Activated CD4-positive, alpha-beta T cell treated with anti-CD3 and anti-CD28 coated beads, Interleukin-2, amount 50 U/mL, for 48 hours (primary cell): ENCODE measurements at regions not wholly inside any gene's neighbourhood (a gene's known extent, or its start where the extent isn't known, plus 50 kb on each side); places are given as distances from the start of the nearest gene placed in this dataset.
"Not testable (repeated sequence)": the region's sequence is repeated elsewhere in the genome, so short reads cannot be mapped to it uniquely, and the experiment has no call there.

Source experiments
- DNase-seq, 2 experiments: peaks; one replicate each; pipeline ENCODE4 v3.0.0-alpha.2; 2020

DNA sequence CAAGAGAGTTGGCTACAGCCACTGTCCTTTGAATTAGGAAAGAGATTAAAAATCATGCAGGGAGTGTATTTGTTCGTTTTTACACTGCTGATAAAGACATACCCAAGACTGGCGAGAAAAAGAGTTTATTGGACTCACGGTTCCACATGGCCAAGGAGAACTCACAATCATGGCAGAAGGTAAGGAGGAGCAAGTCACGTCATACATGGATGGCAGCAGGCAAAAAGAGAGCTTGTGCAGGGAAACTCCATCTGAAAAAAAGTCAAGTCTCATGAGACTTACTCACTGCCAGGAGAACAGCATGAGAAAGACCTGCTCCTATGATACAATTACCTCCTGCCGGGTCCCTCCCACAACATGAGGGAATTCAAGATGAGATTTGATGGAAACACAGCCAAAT, 1595.2 kb downstream of the KCNT2 start:
- DNase-seq = no peak

DNA sequence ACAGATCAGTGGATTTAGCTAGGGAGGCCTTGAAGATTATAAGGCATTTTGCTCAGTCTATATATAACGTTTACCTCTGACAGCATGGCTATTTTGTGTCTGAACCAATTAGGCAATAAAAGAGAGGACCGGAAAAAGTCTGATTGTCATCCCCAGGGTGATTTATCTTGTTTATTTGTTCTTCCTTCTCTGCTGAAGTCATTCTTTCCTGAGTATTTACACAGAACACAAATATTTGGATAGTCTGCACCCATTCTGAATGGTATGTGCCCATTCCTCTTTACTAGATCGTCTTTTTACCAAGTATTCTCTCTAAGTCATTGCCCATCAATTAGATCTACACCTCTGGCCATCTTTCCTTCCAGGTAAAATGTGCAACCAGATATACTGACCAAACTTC, 1602.9 kb downstream of the KCNT2 start:
- no peak for DNase-seq

DNA sequence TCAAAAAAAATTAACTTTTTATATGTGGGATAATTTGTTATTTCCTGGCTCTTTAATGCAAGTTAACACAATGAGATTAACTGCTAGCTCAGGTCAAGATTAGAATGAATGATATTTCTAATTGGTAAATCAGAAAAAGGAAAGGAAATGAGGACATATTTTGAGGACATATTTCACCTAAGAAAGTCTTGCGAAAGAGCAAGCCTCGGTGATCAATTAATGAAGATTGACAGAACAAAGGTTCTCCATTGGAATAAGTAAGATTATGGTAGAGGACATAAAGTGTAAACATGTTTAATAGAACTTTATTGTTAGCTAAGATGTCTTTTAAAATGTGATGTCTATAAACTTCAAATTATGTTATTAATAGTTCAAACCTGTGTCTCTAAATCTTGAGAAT, 1617.8 kb downstream of the KCNT2 start:
- DNase-seq = no peak

DNA sequence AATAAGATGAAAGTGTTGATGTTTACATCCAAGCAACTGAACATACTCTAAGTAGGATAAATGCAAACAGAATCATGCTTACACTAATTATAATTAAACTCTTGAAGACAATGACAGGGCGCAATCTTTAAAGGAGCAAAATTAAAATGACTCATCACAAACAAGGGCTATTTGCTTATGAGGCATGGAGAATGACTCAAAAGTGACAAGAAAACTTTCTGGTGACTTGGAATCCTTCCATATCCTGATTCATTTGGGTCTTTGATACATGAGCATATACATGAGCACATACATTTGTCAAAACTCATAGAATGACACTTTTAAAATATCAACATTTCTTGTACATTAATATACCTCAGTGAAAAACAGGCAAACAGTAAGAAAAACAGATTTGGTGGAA, 1632.3 kb downstream of the KCNT2 start:
- DNase-seq = no peak

DNA sequence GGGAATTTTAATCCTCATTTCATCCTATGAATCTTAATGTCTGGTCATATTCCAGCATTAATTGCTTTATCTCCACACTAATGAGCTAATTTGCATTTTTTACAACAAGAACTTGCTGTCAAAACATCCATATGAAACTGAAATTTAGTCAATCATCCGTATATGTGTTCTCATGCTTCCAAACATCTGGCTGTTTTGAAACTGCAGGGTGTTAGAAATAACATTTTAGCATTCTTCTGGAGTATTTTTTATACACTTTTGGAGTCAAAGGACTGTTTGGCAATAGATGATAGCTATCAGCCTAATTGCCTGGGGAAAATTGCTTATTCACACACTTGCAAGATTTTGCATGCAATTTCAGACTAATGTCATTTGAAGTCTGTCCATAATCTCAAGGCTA, 1639.3 kb downstream of the KCNT2 start:
- no peak for DNase-seq

DNA sequence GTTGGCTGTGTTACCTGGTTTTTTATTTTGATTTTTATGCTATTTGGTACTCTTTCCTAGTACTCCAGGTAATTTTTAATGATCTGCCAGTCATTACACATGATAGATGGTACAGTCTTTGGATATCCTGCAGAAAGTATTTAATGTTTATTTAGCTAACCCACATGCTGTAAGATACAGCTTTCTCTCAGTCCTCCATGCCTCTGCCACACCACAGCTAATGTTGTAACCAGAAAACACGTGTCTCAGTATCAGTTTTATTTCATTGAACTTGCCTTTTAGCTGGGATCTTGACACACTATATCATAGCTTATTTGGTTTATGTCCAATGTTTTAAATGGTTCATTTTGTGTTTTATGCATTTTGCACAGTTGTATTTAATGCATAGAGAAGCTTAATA, 1648.4 kb downstream of the KCNT2 start:
- DNase-seq = no peak

DNA sequence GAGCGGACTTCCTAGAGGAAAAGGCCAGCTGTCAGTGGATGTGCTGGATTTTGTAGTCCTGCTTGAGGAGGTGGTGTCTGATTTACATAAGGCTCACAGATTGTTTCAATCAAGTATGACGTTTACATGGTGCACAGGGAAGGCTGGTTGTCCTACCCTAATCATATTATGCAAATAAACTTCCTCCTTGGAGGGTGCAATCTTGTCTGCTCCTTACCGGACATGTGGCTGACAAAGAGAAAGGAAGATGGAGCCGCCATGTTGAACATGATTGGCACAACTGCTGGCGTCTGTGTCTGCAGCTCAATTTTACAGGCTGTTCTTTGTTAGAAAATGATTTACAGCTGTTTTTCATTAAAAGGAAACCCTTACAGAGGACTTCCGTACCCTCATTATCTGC, 1656.1 kb downstream of the KCNT2 start:
- no peak for DNase-seq

DNA sequence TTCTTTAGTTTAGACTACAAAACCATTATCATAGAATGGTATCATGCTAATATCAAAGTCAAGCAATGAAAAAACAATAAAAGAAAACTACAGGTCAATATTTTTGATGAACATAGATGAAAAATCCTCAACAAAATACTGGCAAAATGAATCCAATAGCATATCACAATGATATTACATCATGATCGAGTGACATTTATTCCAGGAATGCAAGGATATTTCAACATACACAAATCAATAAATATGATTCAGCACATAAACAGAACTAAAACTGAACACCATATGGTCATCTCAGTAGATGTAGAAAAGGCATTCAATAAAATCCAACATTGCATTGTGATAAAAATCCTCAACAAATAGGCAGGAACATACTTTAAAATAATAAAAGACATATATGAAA, 1657.7 kb downstream of the KCNT2 start:
- DNase-seq = no peak

DNA sequence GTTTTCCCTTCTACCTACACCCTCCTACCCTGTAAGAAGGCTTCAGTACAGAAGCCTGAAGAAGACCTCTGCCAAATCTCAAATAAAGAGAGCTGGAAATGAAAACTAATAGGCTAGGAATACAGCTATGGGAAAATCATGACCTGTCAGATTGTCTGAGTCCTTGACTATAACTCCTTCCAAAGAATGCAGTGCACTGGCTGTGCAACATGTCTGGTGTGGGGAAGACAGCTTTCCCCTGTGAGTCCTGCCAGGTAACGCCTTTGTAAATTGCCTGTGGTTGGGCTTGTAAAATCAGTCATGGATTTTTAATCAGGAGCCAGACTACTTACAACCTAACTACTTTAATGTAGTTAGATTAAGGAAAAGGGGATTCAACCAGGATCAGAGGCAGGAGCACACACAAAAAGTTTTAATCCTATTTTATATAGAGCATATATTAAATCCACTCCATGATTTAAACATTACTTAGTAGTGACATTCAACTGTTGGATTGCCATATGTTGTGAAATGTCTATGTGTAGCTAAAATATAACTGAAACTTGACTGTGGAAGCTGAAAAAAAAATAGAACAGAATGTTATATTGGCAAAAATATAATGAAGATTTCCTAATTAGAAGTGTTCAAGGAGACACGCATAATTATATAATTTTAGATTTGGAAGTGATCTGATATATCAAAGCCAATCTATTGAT, 1667.8 kb downstream of the KCNT2 start:
- no peak for DNase-seq

DNA sequence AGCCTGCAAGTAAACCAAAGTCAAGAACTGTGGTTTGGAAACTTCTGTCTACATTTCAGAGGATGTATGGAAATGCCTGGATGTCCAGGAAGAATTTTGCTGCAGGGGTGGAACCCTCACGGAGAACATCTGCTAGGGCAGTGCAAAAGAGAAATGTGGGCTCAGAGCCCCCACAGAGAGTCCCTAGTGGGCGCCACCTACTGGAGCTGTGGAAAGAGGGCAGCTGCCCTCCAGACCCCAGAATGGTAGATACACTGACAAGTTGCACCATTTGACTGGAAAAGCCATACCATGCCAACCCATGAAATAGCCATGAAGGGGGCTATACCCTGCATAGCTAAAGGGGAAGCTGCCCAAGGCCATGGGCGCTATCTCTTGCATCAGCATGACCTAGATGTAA, 1672.4 kb downstream of the KCNT2 start:
- DNase-seq = no peak

DNA sequence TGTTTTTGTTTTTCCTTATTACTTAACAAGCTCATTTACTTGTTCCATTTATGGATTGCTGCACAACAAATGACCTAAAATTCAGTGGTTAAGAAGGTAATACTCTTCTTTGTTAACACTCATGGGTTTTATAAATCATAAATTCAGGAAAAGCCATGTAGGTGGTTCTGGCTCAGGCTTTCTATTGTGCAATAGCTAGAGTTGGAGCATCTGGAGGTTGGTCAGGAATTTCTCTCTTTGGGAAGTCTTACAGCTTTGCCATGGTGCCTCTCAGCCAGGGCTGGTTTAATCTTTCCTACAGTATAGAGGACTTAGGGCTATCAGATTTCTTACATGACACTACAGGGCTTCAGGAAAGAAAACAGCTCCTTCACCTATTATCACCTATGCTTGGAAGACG, 1677.1 kb downstream of the KCNT2 start:
- DNase-seq = no peak

DNA sequence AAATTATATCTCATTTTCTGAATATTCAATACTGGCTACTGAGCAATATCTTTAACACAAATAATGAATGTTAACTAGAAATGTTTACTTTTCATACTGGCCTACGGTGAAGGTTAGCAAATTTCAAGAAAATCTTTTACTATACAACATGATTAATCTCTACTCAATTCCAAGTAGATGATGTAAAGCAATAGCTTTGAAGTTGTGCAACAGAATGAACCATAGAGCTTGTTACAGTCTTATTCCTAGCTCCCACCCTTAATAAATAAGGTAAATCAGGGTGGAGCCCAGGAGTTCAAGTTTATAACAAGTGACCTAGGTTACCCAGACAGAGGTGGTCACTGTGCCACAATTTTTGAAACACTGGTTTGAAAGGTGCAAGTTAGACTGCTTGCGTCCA, 1678.1 kb downstream of the KCNT2 start:
- DNase-seq = no peak

DNA sequence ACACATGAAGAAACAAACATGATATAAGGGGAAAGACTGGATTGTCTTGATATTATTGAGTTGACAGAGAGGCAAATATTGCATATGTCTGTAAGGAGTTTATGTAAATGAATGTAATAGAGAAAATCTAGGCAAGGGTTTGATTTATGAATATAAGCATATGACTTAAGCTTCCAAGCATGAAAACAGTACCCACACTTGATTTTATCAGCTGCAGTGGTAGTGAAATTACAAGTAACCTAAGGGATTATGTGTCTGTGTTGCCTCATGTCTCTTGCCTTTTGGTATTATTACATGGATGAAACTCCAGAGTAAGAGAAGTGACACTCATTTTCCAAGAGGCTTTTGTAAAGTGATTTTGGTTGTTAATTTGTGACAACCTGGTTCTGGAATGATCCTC, 1678.9 kb downstream of the KCNT2 start:
- no peak for DNase-seq

DNA sequence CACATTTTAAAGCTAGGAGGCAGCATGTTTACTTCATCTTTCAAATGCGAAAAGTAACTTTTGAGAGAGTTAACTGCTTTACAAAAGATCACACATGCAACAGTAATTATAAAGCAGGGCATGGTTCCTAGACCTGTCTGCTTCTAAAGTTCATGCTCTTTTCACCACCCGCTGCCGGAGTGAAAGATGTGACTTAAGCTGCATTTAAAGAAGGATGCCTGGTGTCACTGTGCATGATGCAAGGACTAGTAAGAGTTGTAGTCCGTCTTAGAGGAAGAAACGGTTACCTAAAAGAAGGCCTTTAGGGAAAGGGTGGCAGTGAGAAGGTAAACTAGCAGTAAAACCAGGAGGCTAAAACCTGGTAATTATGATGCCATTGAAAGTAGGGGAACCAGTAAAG, 1689.1 kb downstream of the KCNT2 start:
- DNase-seq = no peak

DNA sequence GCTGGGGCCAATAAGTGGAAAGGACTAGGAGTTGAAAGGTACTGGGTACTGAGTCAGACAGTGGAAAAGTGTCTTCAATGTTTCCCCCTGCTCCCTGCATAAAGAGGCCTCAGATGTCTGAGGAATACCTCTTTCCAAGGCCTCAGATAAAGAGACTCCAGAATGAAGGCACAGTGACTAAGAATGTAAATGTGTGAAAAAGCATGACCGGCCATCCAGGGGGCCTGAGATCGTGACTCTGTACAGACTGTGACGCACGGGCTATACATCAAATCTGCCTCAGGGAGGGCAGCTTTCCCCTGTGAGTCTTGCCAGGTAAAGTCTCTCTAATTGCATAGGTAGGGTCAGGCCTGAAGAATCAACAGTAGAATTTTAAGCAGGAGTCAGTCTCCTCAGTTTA, 1690.5 kb downstream of the KCNT2 start:
- DNase-seq = no peak

DNA sequence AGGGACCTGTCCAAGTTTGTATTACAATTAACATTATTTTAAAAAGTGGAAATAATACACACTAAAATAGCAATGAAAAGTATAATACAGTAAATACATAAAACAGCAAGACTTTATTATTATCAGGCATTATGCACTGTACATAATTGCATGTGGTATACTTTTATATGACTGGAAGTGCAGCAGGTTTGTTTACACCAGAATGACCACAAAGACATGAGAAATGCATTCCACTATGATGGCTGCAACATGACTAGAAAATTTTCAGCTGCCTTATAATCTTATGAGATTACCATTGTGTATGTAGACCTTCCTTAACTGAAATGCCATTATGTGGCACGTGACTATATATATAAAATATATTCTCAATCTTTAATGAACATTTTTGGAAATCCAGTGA, 1699.6 kb downstream of the KCNT2 start:
- DNase-seq = no peak

DNA sequence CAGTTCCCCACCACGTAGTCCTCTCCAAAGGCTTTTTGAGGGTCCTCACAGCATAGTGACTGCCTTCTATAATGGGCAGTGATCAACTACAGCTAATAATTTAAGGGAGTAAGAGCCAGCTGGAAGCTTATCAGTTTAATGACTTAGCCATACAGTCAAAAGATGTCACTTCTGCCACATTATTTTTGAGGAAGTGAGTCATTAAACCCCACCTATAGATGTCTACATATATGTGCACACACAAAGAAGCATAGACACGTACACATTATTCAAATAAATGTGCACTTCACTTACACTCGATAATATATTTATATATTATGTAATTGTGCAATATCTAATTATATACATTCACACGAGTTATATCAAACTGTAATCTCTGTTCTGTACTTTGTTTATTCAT, 1704.7 kb downstream of the KCNT2 start:
- no peak for DNase-seq

DNA sequence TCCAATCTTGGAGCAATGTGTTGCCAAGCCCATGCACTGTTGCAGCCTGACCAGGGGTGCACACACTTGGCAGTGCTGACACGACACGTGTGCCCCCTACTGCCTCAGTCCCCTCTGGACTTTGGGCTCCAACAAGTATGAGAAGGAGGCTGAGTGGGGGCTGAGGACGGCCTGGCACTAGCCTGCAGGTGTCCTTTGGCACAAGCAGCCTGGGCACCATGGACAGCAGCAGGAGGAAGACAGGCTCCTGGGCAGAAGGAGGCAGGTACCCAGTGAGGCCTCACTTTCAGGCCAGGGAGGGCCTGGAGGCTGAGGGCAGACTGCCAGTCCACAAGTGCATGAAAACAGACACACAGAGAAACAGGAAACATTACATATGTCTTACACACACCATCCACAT, 1702.9 kb upstream of the B3GALT2 start:
- no peak for DNase-seq

DNA sequence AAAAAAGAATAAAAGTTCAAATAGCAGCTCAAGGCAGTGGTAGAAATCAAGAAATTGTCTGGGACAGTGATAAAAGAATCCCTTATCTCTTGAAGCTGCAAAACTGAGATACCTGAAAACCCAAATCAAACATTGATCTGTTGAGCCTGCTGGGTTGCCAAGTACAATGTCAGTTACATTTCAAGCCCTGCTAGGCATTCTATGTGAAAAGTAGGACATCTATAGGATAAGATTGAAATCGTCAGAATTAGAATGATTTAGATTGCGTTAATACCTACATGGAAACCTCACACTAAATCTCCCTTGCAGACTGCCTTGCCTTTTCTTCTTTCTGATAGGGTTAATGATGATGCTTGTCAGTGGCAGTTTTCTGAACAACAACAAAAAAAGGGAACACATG, 1684.4 kb upstream of the B3GALT2 start:
- DNase-seq = no peak

DNA sequence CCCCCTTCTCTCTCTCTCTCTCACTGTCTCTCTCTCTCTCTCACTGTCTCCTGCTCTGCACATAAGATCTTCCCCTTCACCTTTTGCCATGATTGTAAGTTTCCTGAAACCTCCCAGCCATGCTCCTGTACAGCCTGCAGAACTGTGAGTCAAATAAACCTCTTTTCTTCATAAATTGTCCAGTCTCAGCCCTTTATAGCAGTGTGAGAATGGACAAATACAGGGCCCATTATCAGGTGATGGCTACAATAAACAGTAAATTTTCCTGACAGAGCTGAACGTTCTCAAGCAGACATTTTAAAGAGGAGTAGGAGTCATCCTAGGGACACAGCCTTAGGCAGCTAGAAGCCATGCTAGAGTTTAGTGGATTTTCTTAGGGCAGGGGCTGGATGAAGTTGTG, 1679.7 kb upstream of the B3GALT2 start:
- DNase-seq = no peak

DNA sequence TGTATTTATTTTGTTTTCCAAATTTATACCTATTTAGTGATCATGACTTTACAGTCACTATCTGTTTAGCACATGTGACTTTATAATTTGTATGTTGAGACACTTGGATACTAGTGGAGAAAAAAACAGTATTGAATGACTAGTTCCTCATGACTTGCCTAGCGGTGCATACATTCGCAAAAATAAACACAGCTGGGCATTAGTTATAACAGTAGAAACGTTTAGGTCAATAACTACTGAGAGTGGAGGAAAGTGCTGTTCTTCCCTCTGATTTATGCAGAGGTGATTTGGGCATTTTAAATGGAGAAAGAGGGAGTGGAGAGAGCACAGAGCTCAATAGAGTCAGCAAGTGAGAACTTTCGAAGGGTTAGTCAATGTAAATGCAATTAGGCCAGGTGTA, 1679.0 kb upstream of the B3GALT2 start:
- no peak for DNase-seq

DNA sequence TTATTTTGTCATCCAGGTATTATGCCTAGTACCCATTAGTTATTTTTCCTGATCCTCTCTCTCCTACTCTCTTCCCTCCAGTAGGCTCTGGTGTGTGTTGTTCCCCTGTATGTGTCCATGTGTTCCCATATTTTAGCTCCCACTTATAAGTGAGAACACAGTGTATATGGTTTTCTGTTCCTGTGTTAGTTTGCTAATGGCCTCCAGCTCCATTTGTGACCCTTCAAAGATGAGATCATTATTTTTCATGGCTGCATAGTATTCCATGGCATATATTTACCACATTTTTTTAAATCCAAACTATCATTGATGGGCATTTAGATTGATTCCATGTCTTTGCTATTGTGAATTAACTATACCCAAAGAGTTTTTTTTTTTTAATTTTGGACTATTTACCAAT, 1675.7 kb upstream of the B3GALT2 start:
- no peak for DNase-seq

DNA sequence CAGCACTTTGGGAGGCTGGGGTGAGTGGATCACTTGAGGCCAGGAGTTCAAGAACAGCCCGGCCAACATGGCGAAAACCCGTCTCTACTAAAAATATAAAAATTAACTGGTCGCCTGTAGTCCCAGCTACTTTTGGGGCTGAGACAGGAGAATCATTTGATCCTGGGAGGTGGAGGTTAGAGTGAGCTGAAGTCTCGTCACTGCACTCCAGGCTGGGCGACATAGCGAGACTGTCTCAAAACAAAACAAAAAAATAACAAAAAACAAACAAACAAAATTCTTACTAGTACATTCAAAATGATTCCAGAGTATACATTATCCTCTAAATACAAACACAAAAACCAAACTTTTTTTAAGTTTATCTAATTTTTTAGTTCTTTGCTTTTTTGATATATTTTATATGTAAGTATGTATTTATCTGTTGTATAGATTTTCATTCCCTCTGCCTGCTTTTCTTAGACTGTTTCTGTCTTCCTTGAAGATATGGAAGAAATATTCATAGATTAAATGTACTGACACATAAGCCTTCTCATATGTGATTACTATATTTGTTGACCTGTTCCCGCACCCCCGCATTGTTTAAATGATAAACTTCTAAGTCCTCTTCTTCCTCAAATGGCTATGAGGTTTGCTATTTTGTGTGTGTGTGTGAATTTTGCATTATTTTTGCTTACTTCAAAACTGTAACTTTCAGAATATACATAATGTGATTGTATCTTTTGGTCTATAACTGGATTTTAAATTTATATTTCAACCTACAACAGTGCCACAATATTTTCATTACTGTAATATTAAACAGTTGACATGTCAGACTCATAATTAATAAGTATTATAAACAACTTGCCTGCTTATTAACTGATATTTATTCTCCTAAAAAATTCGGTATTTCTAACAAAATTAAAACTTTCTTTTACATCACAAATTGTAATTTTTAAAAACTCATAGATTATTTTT, 1674.1 kb upstream of the B3GALT2 start:
- no peak for DNase-seq

DNA sequence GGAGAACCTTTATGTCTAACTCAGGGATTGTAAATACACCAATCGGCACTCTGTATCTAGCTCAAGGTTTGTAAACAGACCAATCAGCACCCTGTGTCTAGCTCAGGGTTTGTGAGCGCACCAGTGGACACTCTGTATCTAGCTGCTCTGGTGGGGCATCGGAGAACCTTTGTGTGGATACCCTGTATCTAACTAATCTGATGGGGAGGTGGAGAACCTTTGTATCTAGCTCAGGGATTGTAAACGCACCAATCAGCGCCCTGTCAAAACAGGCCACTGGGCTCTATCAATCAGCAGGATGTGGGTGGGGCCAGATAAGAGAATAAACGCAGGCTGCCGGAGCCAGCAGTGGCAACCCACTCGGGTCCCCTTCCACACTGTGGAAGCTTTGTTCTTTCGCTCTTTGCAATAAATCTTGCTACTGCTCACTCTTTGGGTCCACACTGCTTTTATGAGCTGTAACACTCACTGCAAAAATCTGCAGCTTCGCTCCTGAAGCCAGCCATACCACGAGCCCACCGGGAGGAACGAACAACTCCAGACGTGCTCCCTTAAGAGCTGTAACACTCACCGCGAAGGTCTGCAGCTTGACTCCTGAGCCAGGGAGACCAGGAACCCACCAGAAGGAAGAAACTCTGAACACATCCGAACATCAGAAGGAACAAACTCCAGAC, 1673.2 kb upstream of the B3GALT2 start:
- DNase-seq = not testable (repeated sequence)
